GM23338 (cell line): ENCODE measurements at regions not wholly inside any gene's neighbourhood (a gene's known extent, or its start where the extent isn't known, plus 50 kb on each side); places are given as distances from the start of the nearest gene placed in this dataset.

Source experiments
- ATAC-seq: fragments of 200-7000 bp; cut with Tn5 transposase; 3 replicates; pipeline ENCODE4 v1.9.1; 2020
- DNase-seq: peaks from one replicate; pipeline ENCODE4 v3.0.0-alpha.2; 2015; ENCODE audit warnings: low spot score
- H2AFZ ChIP-seq: fragments of 200-600 bp; sonication (generic); 2 replicates; pipeline ENCODE4 v1.8.0; 2016; ENCODE audit warnings: antibody characterized with exemption, mild to moderate bottlenecking, moderate library complexity
- H3F3A ChIP-seq: fragments of 200-600 bp; sonication (generic); replicated peaks from 2 replicates; pipeline ENCODE4 v1.8.0; 2017; ENCODE audit warnings: antibody characterized with exemption, mixed run types, low read depth
- H3K27ac ChIP-seq: fragments of 200-600 bp; sonication (generic); 2 replicates; pipeline ENCODE4 v1.6.1; 2016; ENCODE audit warnings: low read depth
- H3K27me3 ChIP-seq: fragments of 200-600 bp; sonication (generic); 2 replicates; pipeline ENCODE4 v1.8.0; 2016; ENCODE audit warnings: mild to moderate bottlenecking, mixed run types, moderate library complexity; ENCODE audit not compliant: insufficient read depth
- H3K36me3 ChIP-seq: fragments of 200-600 bp; sonication (generic); 2 replicates; pipeline ENCODE4 v1.8.0; 2016; ENCODE audit warnings: mild to moderate bottlenecking; ENCODE audit not compliant: insufficient read depth
- H3K4me1 ChIP-seq: fragments of 200-600 bp; sonication (generic); 2 replicates; pipeline ENCODE4 v1.8.0; 2016; ENCODE audit warnings: mild to moderate bottlenecking, moderate library complexity; ENCODE audit not compliant: insufficient read depth
- H3K4me2 ChIP-seq: fragments of 200-600 bp; sonication (generic); 2 replicates; pipeline ENCODE4 v1.7.1; 2017; ENCODE audit warnings: mixed run types
- H3K4me3 ChIP-seq: fragments of 200-600 bp; sonication (generic); 2 replicates; pipeline ENCODE4 v1.6.1; 2016; ENCODE audit warnings: mixed run types
- H3K79me2 ChIP-seq: fragments of 200-600 bp; sonication (generic); replicated peaks from 2 replicates; pipeline ENCODE4 v1.8.0; 2017; ENCODE audit warnings: mild to moderate bottlenecking; ENCODE audit not compliant: insufficient read depth
- H3K9me2 ChIP-seq: fragments of 200-600 bp; sonication (generic); 2 replicates; pipeline ENCODE4 v1.8.0; 2017; ENCODE audit not compliant: insufficient read depth
- H4K20me1 ChIP-seq: fragments of 200-600 bp; sonication (generic); replicated peaks from 2 replicates; pipeline ENCODE4 v1.8.0; 2017; ENCODE audit warnings: mild to moderate bottlenecking; ENCODE audit not compliant: insufficient read depth
- H3K27ac Mint-ChIP-seq: 2 replicates; pipeline ENCODE4 v1.8.0; 2020; ENCODE audit warnings: inconsistent platforms, mild to moderate bottlenecking, moderate library complexity, mixed read lengths
- H3K27me3 Mint-ChIP-seq: 3 replicates; pipeline ENCODE4 v1.8.0; 2022; ENCODE audit warnings: low read depth, mild to moderate bottlenecking, moderate library complexity, mixed read lengths, inconsistent platforms; ENCODE audit not compliant: insufficient read depth, poor library complexity
- H3K36me3 Mint-ChIP-seq: 3 replicates; pipeline ENCODE4 v1.8.0; 2021; ENCODE audit warnings: low read depth, mild to moderate bottlenecking, inconsistent platforms, moderate library complexity, mixed read lengths
- H3K4me1 Mint-ChIP-seq: 3 replicates; pipeline ENCODE4 v1.8.0; 2020; ENCODE audit warnings: mild to moderate bottlenecking, inconsistent platforms, mixed read lengths
- H3K4me3 Mint-ChIP-seq: 3 replicates; pipeline ENCODE4 v1.8.0; 2021; ENCODE audit warnings: moderate library complexity, mild to moderate bottlenecking, inconsistent platforms, mixed read lengths
- H3K9me3 Mint-ChIP-seq: 3 replicates; pipeline ENCODE4 v1.8.0; 2020; ENCODE audit warnings: moderate library complexity, mild to moderate bottlenecking, inconsistent platforms, mixed read lengths
- CREB1 ChIP-seq: fragments of 250-450 bp; sonication (Bioruptor Pico); IDR thresholded peaks from 2 replicates; pipeline ENCODE4 v1.5.0; 2020; ENCODE audit warnings: low read depth, mild to moderate bottlenecking, moderate library complexity
- EZH2phosphoT487 ChIP-seq: fragments of 200-600 bp; sonication (generic); IDR thresholded peaks from one replicate; pipeline ENCODE4 v1.8.1; 2018; ENCODE audit warnings: antibody characterized with exemption; ENCODE audit not compliant: unreplicated experiment
- JUNB ChIP-seq: IDR thresholded peaks from one replicate; pipeline ENCODE4 v1.6.1; 2016; ENCODE audit warnings: antibody characterized with exemption; ENCODE audit not compliant: unreplicated experiment
- NANOG ChIP-seq: IDR thresholded peaks from 2 replicates; pipeline ENCODE4 v1.6.1; 2016; ENCODE audit warnings: antibody characterized with exemption, borderline replicate concordance
- POLR2AphosphoS5 ChIP-seq: IDR thresholded peaks from 2 replicates; pipeline ENCODE4 v1.6.1; 2016; ENCODE audit warnings: antibody characterized with exemption, low read depth
- STAT1 ChIP-seq: IDR thresholded peaks from one replicate; pipeline ENCODE4 v1.6.1; 2016; ENCODE audit warnings: antibody characterized with exemption; ENCODE audit not compliant: unreplicated experiment
- ZNF114 ChIP-seq: fragments of 250-450 bp; sonication (Bioruptor Pico); IDR thresholded peaks from 2 replicates; pipeline ENCODE4 v1.5.0; 2020; ENCODE audit warnings: mild to moderate bottlenecking, moderate library complexity
- ZNF331 ChIP-seq: fragments of 250-450 bp; sonication (Bioruptor Pico); IDR thresholded peaks from 2 replicates; pipeline ENCODE4 v1.5.0; 2020; ENCODE audit warnings: low read depth, mild to moderate bottlenecking, moderate library complexity
- TF ChIP-seq, protein P1 (sequence below): fragments of 250-450 bp; sonication (Bioruptor Pico); IDR thresholded peaks from 2 replicates; pipeline ENCODE4 v1.5.0; 2020; ENCODE audit warnings: mild to moderate bottlenecking, moderate library complexity
- TF ChIP-seq, protein P2 (sequence below): IDR thresholded peaks from 2 replicates; pipeline ENCODE4 v1.6.1; 2016; ENCODE audit warnings: antibody characterized with exemption
- TF ChIP-seq, protein P3 (sequence below): IDR thresholded peaks from one replicate; pipeline ENCODE4 v1.6.1; 2018; ENCODE audit warnings: antibody characterized with exemption; ENCODE audit not compliant: unreplicated experiment
- TF ChIP-seq, protein P4 (sequence below), 2 experiments: fragments of 200-600 bp in 1 of 2; sonication (generic) in 1 of 2; conservative IDR thresholded peaks; 2 replicates each; pipeline versions ENCODE4 v1.5.1 to v1.6.1; 2016 to 2017; ENCODE audit warnings: antibody characterized with exemption in 2 of 2, low read depth in 2 of 2, mild to moderate bottlenecking in 2 of 2, moderate library complexity in 1 of 2

DNA sequence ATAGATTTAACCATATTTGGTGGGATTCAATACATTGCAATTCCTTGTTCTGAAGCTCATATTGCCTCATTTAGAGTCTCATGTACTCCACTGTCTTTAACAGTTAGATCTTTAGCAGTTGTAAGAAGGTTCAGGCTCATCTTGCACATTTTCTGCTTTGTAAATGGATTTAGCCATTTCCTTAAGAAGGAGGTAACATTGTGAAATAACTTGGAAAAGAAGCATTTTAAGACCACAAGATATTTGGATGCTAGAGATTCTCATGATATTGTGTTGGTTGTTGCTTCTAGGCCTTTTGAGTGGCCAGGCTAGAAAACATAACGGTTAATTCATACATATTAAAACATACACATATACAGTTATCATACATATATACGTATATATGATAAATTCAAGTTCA, 445.8 kb upstream of the NXPH2 start:
- Histone ChIP-seq H3K79me2 (no peaks in the 10 kb centered on the region), H4K20me1 (no peaks in the 10 kb centered on the region), H2AFZ (no peak overlapping the region), H3K9me2 (no peaks in the 10 kb centered on the region), H3K4me2 (no peak overlapping the region), H3K27ac (no peak overlapping the region), H3K27me3 (no peaks in the 10 kb centered on the region), H3K4me1 (no peaks in the 10 kb centered on the region), H3K36me3 (no peaks in the 10 kb centered on the region), H3F3A (no peaks in the 10 kb centered on the region), H3K4me3 (no peak overlapping the region)
- no peaks in the 10 kb centered on the region for H3K4me1 Mint-ChIP-seq
- no peaks in the 10 kb centered on the region for H3K36me3 Mint-ChIP-seq
- H3K27me3 Mint-ChIP-seq: no peaks in the 10 kb centered on the region
- ATAC-seq (no peak), DNase-seq (no peak)
- no peak overlapping the region for H3K27ac Mint-ChIP-seq
- TF ChIP-seq NANOG: no peak
- TF ChIP-seq, protein P1, sequence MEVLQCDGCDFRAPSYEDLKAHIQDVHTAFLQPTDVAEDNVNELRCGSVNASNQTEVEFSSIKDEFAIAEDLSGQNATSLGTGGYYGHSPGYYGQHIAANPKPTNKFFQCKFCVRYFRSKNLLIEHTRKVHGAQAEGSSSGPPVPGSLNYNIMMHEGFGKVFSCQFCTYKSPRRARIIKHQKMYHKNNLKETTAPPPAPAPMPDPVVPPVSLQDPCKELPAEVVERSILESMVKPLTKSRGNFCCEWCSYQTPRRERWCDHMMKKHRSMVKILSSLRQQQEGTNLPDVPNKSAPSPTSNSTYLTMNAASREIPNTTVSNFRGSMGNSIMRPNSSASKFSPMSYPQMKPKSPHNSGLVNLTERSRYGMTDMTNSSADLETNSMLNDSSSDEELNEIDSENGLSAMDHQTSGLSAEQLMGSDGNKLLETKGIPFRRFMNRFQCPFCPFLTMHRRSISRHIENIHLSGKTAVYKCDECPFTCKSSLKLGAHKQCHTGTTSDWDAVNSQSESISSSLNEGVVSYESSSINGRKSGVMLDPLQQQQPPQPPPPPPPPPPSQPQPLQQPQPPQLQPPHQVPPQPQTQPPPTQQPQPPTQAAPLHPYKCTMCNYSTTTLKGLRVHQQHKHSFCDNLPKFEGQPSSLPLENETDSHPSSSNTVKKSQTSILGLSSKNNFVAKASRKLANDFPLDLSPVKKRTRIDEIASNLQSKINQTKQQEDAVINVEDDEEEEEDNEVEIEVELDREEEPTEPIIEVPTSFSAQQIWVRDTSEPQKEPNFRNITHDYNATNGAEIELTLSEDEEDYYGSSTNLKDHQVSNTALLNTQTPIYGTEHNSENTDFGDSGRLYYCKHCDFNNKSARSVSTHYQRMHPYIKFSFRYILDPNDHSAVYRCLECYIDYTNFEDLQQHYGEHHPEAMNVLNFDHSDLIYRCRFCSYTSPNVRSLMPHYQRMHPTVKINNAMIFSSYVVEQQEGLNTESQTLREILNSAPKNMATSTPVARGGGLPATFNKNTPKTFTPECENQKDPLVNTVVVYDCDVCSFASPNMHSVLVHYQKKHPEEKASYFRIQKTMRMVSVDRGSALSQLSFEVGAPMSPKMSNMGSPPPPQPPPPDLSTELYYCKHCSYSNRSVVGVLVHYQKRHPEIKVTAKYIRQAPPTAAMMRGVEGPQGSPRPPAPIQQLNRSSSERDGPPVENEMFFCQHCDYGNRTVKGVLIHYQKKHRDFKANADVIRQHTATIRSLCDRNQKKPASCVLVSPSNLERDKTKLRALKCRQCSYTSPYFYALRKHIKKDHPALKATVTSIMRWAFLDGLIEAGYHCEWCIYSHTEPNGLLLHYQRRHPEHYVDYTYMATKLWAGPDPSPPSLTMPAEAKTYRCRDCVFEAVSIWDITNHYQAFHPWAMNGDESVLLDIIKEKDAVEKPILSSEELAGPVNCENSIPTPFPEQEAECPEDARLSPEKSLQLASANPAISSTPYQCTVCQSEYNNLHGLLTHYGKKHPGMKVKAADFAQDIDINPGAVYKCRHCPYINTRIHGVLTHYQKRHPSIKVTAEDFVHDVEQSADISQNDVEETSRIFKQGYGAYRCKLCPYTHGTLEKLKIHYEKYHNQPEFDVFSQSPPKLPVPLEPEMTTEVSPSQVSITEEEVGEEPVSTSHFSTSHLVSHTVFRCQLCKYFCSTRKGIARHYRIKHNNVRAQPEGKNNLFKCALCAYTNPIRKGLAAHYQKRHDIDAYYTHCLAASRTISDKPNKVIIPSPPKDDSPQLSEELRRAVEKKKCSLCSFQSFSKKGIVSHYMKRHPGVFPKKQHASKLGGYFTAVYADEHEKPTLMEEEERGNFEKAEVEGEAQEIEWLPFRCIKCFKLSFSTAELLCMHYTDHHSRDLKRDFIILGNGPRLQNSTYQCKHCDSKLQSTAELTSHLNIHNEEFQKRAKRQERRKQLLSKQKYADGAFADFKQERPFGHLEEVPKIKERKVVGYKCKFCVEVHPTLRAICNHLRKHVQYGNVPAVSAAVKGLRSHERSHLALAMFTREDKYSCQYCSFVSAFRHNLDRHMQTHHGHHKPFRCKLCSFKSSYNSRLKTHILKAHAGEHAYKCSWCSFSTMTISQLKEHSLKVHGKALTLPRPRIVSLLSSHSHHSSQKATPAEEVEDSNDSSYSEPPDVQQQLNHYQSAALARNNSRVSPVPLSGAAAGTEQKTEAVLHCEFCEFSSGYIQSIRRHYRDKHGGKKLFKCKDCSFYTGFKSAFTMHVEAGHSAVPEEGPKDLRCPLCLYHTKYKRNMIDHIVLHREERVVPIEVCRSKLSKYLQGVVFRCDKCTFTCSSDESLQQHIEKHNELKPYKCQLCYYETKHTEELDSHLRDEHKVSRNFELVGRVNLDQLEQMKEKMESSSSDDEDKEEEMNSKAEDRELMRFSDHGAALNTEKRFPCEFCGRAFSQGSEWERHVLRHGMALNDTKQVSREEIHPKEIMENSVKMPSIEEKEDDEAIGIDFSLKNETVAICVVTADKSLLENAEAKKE (CRISPR knock-in tag): no peak
- TF ChIP-seq, protein P2, sequence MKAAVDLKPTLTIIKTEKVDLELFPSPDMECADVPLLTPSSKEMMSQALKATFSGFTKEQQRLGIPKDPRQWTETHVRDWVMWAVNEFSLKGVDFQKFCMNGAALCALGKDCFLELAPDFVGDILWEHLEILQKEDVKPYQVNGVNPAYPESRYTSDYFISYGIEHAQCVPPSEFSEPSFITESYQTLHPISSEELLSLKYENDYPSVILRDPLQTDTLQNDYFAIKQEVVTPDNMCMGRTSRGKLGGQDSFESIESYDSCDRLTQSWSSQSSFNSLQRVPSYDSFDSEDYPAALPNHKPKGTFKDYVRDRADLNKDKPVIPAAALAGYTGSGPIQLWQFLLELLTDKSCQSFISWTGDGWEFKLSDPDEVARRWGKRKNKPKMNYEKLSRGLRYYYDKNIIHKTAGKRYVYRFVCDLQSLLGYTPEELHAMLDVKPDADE: no peak
- TF ChIP-seq POLR2AphosphoS5: no peak
- no peak for TF ChIP-seq ZNF331
- TF ChIP-seq, protein P3, sequence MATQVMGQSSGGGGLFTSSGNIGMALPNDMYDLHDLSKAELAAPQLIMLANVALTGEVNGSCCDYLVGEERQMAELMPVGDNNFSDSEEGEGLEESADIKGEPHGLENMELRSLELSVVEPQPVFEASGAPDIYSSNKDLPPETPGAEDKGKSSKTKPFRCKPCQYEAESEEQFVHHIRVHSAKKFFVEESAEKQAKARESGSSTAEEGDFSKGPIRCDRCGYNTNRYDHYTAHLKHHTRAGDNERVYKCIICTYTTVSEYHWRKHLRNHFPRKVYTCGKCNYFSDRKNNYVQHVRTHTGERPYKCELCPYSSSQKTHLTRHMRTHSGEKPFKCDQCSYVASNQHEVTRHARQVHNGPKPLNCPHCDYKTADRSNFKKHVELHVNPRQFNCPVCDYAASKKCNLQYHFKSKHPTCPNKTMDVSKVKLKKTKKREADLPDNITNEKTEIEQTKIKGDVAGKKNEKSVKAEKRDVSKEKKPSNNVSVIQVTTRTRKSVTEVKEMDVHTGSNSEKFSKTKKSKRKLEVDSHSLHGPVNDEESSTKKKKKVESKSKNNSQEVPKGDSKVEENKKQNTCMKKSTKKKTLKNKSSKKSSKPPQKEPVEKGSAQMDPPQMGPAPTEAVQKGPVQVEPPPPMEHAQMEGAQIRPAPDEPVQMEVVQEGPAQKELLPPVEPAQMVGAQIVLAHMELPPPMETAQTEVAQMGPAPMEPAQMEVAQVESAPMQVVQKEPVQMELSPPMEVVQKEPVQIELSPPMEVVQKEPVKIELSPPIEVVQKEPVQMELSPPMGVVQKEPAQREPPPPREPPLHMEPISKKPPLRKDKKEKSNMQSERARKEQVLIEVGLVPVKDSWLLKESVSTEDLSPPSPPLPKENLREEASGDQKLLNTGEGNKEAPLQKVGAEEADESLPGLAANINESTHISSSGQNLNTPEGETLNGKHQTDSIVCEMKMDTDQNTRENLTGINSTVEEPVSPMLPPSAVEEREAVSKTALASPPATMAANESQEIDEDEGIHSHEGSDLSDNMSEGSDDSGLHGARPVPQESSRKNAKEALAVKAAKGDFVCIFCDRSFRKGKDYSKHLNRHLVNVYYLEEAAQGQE: no peak
- TF ChIP-seq ZNF114: no peak
- no peak for TF ChIP-seq EZH2phosphoT487
- TF ChIP-seq, protein P4, sequence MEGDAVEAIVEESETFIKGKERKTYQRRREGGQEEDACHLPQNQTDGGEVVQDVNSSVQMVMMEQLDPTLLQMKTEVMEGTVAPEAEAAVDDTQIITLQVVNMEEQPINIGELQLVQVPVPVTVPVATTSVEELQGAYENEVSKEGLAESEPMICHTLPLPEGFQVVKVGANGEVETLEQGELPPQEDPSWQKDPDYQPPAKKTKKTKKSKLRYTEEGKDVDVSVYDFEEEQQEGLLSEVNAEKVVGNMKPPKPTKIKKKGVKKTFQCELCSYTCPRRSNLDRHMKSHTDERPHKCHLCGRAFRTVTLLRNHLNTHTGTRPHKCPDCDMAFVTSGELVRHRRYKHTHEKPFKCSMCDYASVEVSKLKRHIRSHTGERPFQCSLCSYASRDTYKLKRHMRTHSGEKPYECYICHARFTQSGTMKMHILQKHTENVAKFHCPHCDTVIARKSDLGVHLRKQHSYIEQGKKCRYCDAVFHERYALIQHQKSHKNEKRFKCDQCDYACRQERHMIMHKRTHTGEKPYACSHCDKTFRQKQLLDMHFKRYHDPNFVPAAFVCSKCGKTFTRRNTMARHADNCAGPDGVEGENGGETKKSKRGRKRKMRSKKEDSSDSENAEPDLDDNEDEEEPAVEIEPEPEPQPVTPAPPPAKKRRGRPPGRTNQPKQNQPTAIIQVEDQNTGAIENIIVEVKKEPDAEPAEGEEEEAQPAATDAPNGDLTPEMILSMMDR (conservative IDR thresholded peaks at IDR 0.05; ENCODE audit: low read depth in 2 of 2): no peak
- no peak for TF ChIP-seq STAT1
- TF ChIP-seq CREB1 (CRISPR knock-in tag): no peak
- TF ChIP-seq JUNB: no peak
- H3K4me3 Mint-ChIP-seq: no peak overlapping the region
- no peaks in the 10 kb centered on the region for H3K9me3 Mint-ChIP-seq
